Body of pancreas (tissue), 4 donors: ENCODE measurements at regions not wholly inside any gene's neighbourhood (a gene's known extent, or its start where the extent isn't known, plus 50 kb on each side); places are given as distances from the start of the nearest gene placed in this dataset.

ENCODE experiments used
- ATAC-seq: fragments of 150-250 bp; one replicate; pipeline ENCODE4 v1.9.1; 2016
- DNase-seq, 4 donors: peaks; one replicate each; pipeline ENCODE4 v3.0.0-alpha.2; 2019
- H3K27ac ChIP-seq, 4 donors: fragments of 200-600 bp; sonication (generic); 1 replicate in 3 of 4; 2 replicates in 1 of 4; pipeline versions ENCODE4 v1.5.1 to v1.6.1; 2016 to 2019; ENCODE audit warnings: mild to moderate bottlenecking in 1 of 4, mixed read lengths in 1 of 4, moderate library complexity in 1 of 4
- H3K27me3 ChIP-seq, 2 donors: fragments of 200-600 bp; sonication (generic); one replicate each; pipeline ENCODE4 v1.6.0; 2016; ENCODE audit warnings: mild to moderate bottlenecking in 1 of 2
- H3K36me3 ChIP-seq, 2 donors: fragments of 200-600 bp; sonication (generic); replicated peaks in 1 of 2; 2 replicates each; pipeline ENCODE4 v1.5.1; 2016; ENCODE audit warnings: low read depth in 2 of 2; ENCODE audit not compliant: insufficient read depth in 1 of 2
- H3K4me1 ChIP-seq: fragments of 200-600 bp; sonication (generic); one replicate; pipeline ENCODE4 v1.6.0; 2016
- H3K4me3 ChIP-seq, 2 donors: fragments of 200-600 bp; sonication (generic); 1 replicate in 1 of 2; 2 replicates in 1 of 2; pipeline ENCODE4 v1.5.1; 2016 to 2019
- H3K9me3 ChIP-seq, 3 donors: fragments of 200-600 bp; sonication (generic); 1 replicate in 2 of 3; 2 replicates in 1 of 3; pipeline ENCODE4 v1.5.1; 2016
- POLR2A ChIP-seq, 3 donors: fragments of 450-650 bp; IDR thresholded peaks; one replicate each; pipeline ENCODE4 v1.6.1; 2016; ENCODE audit warnings: antibody characterized with exemption in 3 of 3, mild to moderate bottlenecking in 2 of 3
- WGBS, 2 donors: methylation state at CpG; one replicate each; pipeline ENCODE4 v1.1.5; 2017; 5-methylcytosine and 5-hydroxymethylcytosine counted together
- intact Hi-C: fragments of 100-400 bp; cut with DNase I; formaldehyde crosslinking; loops from one replicate; pipeline ENCODE4 v1.15.1; 2023
- TF ChIP-seq, protein P1 (sequence below), 7 experiments: fragments of 450-650 bp in 4 of 7; fragments of 200-600 bp in 3 of 7; sonication (generic) in 3 of 7; IDR thresholded peaks; one replicate each; pipeline ENCODE4 v1.5.1; 2016 to 2019; ENCODE audit warnings: antibody characterized with exemption in 7 of 7

DNA sequence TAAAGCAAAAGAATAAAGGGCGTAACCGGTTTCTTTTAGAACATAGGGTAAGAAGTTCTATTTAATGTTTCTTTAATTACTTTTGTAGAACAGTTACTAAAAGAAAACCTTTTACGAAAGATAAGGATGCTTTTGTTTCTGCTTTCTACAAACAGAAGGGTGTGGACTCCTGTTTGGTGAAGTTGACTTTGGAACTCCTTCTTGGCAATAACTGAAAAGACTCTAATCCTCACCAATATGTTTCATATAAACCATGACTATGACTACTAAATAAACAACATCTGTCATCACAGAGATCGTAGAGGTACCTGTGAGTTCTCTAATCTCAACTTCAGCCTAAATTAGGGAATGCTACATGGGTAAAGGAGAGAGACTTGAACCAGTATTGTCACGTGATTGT lies 210.8 kb upstream of the FLRT2 start:
- Histone ChIP-seq H3K4me3 (no peak overlapping the region), H3K9me3 (no peaks in the 10 kb centered on the region), H3K27me3 (no peaks in the 10 kb centered on the region), H3K27ac (no peak overlapping the region), H3K36me3 (no peaks in the 10 kb centered on the region), H3K4me1 (no peaks in the 10 kb centered on the region)
- WGBS, 2 donors: 83 to 91% methylated on average over 5 of the region's 5 CpGs
- ATAC-seq: no peak
- no peak for DNase-seq
- intact Hi-C loops: no loop called here
- TF ChIP-seq, protein P1, sequence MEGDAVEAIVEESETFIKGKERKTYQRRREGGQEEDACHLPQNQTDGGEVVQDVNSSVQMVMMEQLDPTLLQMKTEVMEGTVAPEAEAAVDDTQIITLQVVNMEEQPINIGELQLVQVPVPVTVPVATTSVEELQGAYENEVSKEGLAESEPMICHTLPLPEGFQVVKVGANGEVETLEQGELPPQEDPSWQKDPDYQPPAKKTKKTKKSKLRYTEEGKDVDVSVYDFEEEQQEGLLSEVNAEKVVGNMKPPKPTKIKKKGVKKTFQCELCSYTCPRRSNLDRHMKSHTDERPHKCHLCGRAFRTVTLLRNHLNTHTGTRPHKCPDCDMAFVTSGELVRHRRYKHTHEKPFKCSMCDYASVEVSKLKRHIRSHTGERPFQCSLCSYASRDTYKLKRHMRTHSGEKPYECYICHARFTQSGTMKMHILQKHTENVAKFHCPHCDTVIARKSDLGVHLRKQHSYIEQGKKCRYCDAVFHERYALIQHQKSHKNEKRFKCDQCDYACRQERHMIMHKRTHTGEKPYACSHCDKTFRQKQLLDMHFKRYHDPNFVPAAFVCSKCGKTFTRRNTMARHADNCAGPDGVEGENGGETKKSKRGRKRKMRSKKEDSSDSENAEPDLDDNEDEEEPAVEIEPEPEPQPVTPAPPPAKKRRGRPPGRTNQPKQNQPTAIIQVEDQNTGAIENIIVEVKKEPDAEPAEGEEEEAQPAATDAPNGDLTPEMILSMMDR (IDR thresholded peaks at IDR 0.05): no peak
- no peak for TF ChIP-seq POLR2A (IDR thresholded peaks at IDR 0.05)

DNA sequence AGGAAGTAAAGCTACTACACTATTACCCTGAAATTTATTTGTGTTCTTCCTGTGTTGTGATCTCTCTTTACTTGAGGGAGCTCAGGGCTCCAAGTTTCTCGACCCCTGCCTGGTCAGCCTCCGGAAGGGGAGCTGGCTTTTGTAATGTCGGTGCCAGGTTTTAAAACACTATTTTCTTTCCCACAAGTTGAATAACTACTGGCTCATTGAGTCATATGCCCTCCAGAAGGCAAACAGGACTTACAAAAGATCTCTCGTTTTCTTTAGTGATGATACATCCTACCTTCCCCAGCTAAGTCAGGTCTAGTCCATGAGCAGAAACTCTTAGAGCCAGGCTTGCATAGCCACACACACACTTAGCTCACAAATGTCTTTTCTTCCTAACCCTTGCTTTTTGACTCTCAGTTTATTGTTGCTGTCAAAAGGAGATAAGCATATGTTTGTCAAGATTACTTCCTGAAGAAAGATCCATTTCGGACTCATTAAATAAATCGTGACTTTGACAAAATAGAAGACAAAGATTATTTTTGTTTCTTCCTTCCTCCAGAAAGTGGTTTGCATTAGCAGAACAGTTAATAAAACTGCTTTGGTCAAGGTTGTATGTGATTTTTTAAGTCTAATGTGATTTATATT lies 209.8 kb upstream of the FLRT2 start:
- no peak for TF ChIP-seq POLR2A (IDR thresholded peaks at IDR 0.05)
- TF ChIP-seq, protein P1 (IDR thresholded peaks at IDR 0.05): no peak
- no peak for DNase-seq
- Histone ChIP-seq H3K9me3 (no peaks in the 10 kb centered on the region), H3K4me3 (no peak overlapping the region), H3K4me1 (no peaks in the 10 kb centered on the region), H3K27ac (no peak overlapping the region), H3K27me3 (no peaks in the 10 kb centered on the region), H3K36me3 (no peaks in the 10 kb centered on the region)
- intact Hi-C loops: no loop called here
- WGBS, 2 donors: 48 to 66% methylated on average over 6 of the region's 6 CpGs
- ATAC-seq: no peak

DNA sequence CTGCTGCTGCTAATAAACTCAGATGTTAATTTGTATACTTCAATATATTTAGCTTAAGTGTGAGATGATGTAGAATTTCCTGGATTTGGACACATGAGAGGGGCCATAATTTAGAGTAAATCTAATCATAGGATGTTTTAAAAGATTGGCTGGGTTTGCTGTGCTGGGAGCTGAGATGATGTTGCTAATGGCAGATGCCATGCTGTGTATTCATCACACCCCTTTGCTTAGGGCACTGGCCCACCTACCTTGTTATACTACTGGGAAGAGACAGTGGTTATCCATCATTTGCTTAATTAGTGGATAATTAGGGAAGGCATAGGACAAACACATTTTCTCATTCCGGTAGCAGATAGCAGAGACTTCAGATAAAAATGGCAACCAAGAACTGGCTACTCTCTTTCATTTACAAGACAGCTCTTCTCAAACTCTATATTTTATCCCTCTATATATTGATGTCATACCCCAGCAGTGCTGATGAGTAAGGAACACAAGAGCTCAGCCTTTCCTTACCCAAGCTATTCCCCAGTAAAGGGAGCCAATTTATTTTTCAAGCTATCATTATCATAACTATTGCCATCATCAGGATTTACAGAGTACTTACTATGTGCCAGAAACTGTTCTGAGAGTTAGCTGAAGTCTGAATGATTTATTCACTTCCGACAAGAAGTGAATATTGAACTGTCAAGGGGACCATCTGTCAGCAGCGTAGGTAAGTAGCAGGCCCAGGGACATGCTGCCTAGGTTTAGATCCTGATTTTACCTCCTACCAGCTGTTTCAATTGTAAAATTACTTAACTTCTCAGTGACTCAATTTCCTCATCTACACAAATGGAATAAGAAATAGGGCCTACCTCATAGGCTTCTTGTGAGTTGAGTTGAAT lies 204.6 kb upstream of the FLRT2 start:
- intact Hi-C loops: no loop called here
- Histone ChIP-seq H3K4me1 (no peaks in the 10 kb centered on the region), H3K36me3 (no peaks in the 10 kb centered on the region), H3K4me3 (no peak overlapping the region), H3K27ac (no peak overlapping the region), H3K27me3 (no peaks in the 10 kb centered on the region), H3K9me3 (no peaks in the 10 kb centered on the region)
- TF ChIP-seq POLR2A (IDR thresholded peaks at IDR 0.05): no peak
- TF ChIP-seq, protein P1 (IDR thresholded peaks at IDR 0.05): no peak
- 96 to 97% methylated on average over 3 of the region's 3 CpGs for WGBS, 2 donors
- ATAC-seq (no peak), DNase-seq (no peak)

DNA sequence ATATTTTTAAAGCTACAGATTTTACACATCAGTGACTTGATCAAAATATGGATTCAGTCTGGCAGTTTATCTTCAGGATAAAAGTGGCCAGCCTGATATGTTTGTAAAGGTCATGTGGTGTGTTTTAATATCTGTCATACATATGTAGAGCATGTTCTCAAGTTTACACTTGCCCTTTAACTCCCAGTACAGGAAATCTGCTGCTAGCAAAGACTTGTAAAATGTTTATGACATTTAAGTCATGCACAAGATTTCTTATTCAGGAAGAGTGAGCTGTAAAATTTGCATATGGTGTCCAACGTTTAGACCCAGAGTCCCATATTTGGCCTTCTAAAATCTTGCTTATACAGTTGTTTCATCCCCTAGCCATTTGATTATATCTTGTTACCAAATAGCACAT lies 197.5 kb upstream of the FLRT2 start:
- no peaks in the 10 kb centered on the region for H3K27me3 ChIP-seq
- ATAC-seq (no peak), DNase-seq (no peak)
- H3K9me3 ChIP-seq: no peaks in the 10 kb centered on the region
- H3K4me1 ChIP-seq: no peaks in the 10 kb centered on the region
- WGBS, 2 donors: 48 to 64% methylated on average over 1 of the region's 1 CpG
- TF ChIP-seq, protein P1 (IDR thresholded peaks at IDR 0.05): no peak
- TF ChIP-seq POLR2A (IDR thresholded peaks at IDR 0.05): no peak
- H3K27ac ChIP-seq: no peak overlapping the region
- H3K4me3 ChIP-seq: no peak overlapping the region
- intact Hi-C loops: no loop called here
- no peaks in the 10 kb centered on the region for H3K36me3 ChIP-seq
